ENCODE measurements at regions not wholly inside any gene's neighbourhood (a gene's known extent, or its start where the extent isn't known, plus 50 kb on each side); places are given as distances from the start of the nearest gene placed in this dataset.

DNA sequence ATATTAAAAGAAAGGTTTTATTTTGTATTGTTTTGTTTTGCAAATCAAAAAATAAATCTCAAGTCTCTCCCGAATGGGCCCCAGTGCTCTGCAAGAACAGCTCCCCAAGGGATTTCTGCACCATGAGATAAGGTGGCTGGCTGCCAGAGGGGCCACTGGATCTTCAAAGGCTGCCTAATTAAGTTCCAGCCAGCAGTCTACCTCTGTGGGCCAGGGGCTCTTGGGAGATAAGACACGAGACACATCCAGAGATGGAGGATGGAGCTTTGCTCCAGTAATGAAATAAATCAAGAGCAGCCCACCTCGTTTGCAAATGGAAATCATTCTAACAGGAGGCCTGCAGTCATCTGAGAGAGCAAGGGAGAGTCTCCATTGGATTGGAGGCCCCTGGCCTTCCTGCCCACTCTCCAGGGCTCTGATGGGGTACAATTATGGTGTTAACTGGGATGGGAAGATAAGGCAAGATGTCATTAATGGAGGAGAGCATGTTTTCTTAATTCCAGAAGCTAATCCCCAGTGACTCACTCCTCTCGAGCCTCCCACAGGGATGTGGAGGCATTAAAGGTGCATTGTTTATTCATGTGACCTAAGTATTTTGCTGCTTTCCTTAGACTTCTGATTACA, 155.2 kb upstream of the KAZN start:
- ATAC-seq (ENCODE audit: insufficient read depth, low FRiP score) (no peak), DNase-seq (no peak)
- Histone ChIP-seq H3K4me1 (ENCODE audit: control insufficient read depth in 5 of 5, insufficient read depth in 5 of 5, low read length in 5 of 5) (no peaks in the 10 kb centered on the region), H3K27ac (ENCODE audit: low read depth in 1 of 2, low read length in 1 of 2) (no peak overlapping the region), H3K4me3 (no peak overlapping the region), H3K9ac (ENCODE audit: insufficient read depth in 1 of 2, low read length in 2 of 2) (no peak overlapping the region), H3K36me3 (ENCODE audit: control insufficient read depth in 4 of 4, insufficient read depth in 4 of 4, low read length in 4 of 4) (no peaks in the 10 kb centered on the region), H3K27me3 (ENCODE audit: control insufficient read depth in 3 of 3, insufficient read depth in 3 of 3, low read length in 2 of 3) (no peaks in the 10 kb centered on the region), H3K9me3 (ENCODE audit: control insufficient read depth in 4 of 4, insufficient read depth in 3 of 4, low read length in 3 of 4) (no peaks in the 10 kb centered on the region)
- WGBS, 2 donors: 53 to 56% methylated on average over 4 of the region's 4 CpGs
- TF ChIP-seq, protein P1, sequence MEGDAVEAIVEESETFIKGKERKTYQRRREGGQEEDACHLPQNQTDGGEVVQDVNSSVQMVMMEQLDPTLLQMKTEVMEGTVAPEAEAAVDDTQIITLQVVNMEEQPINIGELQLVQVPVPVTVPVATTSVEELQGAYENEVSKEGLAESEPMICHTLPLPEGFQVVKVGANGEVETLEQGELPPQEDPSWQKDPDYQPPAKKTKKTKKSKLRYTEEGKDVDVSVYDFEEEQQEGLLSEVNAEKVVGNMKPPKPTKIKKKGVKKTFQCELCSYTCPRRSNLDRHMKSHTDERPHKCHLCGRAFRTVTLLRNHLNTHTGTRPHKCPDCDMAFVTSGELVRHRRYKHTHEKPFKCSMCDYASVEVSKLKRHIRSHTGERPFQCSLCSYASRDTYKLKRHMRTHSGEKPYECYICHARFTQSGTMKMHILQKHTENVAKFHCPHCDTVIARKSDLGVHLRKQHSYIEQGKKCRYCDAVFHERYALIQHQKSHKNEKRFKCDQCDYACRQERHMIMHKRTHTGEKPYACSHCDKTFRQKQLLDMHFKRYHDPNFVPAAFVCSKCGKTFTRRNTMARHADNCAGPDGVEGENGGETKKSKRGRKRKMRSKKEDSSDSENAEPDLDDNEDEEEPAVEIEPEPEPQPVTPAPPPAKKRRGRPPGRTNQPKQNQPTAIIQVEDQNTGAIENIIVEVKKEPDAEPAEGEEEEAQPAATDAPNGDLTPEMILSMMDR (IDR thresholded peaks at IDR 0.05; ENCODE audit: control extremely low read depth, extremely low read depth): no peak

DNA sequence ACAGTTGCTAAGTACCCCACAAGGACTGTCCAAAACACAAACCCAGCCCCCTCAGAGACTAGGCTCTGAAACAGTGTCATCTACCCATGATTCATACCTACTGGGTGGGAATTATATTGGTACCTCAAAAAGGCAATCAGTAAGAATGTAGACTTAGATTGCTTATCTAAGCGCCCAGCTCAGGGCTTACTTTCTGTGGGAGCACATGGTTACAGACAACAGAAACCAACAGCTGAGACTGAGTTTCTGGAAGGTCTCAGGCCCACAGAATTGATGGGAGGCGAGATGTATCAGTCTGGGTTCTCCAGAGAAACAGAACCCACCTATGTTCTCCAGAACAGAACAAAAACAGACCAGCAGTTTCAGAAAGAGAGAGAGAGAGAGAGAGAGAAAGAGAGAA, 147.3 kb upstream of the KAZN start:
- H3K9me3 ChIP-seq (ENCODE audit: control insufficient read depth in 4 of 4, insufficient read depth in 3 of 4, low read length in 3 of 4): peaks cover 0 to 2% (median 0%) of the 10 kb centered on the region in 4 donors
- H3K4me1 ChIP-seq (ENCODE audit: control insufficient read depth in 5 of 5, insufficient read depth in 5 of 5, low read length in 5 of 5): no peaks in the 10 kb centered on the region
- no peak overlapping the region for H3K9ac ChIP-seq (ENCODE audit: insufficient read depth in 1 of 2, low read length in 2 of 2)
- H3K4me3 ChIP-seq: no peak overlapping the region
- no peak overlapping the region for H3K27ac ChIP-seq (ENCODE audit: low read depth in 1 of 2, low read length in 1 of 2)
- TF ChIP-seq, protein P1 (IDR thresholded peaks at IDR 0.05; ENCODE audit: control extremely low read depth, extremely low read depth): no peak
- DNase-seq (no peak), ATAC-seq (ENCODE audit: insufficient read depth, low FRiP score) (no peak)
- H3K27me3 ChIP-seq (ENCODE audit: control insufficient read depth in 3 of 3, insufficient read depth in 3 of 3, low read length in 2 of 3): no peaks in the 10 kb centered on the region
- 66 to 94% methylated on average over 2 of the region's 2 CpGs for WGBS, 2 donors
- no peaks in the 10 kb centered on the region for H3K36me3 ChIP-seq (ENCODE audit: control insufficient read depth in 4 of 4, insufficient read depth in 4 of 4, low read length in 4 of 4)

DNA sequence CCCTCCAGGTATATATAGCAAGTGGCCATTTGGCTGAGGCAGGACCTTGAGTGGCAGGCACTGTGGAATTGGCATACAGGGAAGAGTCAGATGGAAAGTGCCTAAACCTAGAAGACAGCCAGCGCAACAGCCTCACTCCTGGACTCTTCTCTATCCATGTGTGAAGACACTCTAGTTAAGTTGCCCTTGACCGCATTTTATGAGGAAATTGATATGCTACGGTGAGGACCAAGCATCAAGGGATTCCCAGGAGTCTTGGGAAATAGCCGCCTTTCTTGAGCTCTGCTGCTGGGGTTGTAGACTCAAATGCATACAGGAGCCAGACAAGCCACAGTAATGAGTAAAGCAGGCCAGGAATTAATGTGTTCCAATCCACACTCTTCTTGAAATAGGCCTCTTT, 145.9 kb upstream of the KAZN start:
- no peak overlapping the region for H3K4me3 ChIP-seq
- TF ChIP-seq, protein P1 (IDR thresholded peaks at IDR 0.05; ENCODE audit: control extremely low read depth, extremely low read depth): no peak
- no peaks in the 10 kb centered on the region for H3K36me3 ChIP-seq (ENCODE audit: control insufficient read depth in 4 of 4, insufficient read depth in 4 of 4, low read length in 4 of 4)
- H3K27ac ChIP-seq (ENCODE audit: low read depth in 1 of 2, low read length in 1 of 2): no peak overlapping the region
- no peaks in the 10 kb centered on the region for H3K27me3 ChIP-seq (ENCODE audit: control insufficient read depth in 3 of 3, insufficient read depth in 3 of 3, low read length in 2 of 3)
- WGBS, 2 donors: 94 to 97% methylated on average over 4 of the region's 4 CpGs
- H3K9me3 ChIP-seq (ENCODE audit: control insufficient read depth in 4 of 4, insufficient read depth in 3 of 4, low read length in 3 of 4): peaks cover 0 to 2% (median 0%) of the 10 kb centered on the region in 4 donors
- H3K4me1 ChIP-seq (ENCODE audit: control insufficient read depth in 5 of 5, insufficient read depth in 5 of 5, low read length in 5 of 5): no peaks in the 10 kb centered on the region
- no peak for ATAC-seq (ENCODE audit: insufficient read depth, low FRiP score)
- H3K9ac ChIP-seq (ENCODE audit: insufficient read depth in 1 of 2, low read length in 2 of 2): no peak overlapping the region
- no peak for DNase-seq

DNA sequence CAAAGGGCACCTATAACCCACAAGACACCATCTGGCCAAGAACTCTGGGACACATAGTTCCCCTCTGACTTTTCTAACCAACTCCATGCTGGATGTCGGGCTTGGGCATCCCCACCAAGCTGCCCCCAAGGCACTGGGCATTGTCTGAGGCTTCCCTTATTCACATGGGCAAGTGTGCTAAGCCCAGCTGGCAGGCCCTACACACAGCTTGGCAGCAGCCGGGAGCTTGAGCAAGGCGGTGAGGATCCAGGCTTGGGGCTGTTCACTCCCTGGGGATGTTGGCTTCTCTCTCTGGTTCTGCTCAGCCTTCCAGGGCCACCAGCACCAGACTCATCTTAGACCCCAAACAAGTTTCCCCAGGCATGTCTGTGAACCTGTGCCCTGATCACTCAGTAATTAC, 138.3 kb upstream of the KAZN start:
- H3K27ac ChIP-seq (ENCODE audit: low read depth in 1 of 2, low read length in 1 of 2): no peak overlapping the region
- H3K27me3 ChIP-seq (ENCODE audit: control insufficient read depth in 3 of 3, insufficient read depth in 3 of 3, low read length in 2 of 3): no peaks in the 10 kb centered on the region
- no peaks in the 10 kb centered on the region for H3K36me3 ChIP-seq (ENCODE audit: control insufficient read depth in 4 of 4, insufficient read depth in 4 of 4, low read length in 4 of 4)
- 83 to 93% methylated on average over 3 of the region's 3 CpGs for WGBS, 2 donors
- H3K4me3 ChIP-seq: no peak overlapping the region
- H3K4me1 ChIP-seq (ENCODE audit: control insufficient read depth in 5 of 5, insufficient read depth in 5 of 5, low read length in 5 of 5): peaks cover 0 to 5% (median 0%) of the 10 kb centered on the region in 5 donors
- TF ChIP-seq, protein P1 (IDR thresholded peaks at IDR 0.05; ENCODE audit: control extremely low read depth, extremely low read depth): no peak
- ATAC-seq (ENCODE audit: insufficient read depth, low FRiP score): no peak
- DNase-seq: no peak
- H3K9me3 ChIP-seq (ENCODE audit: control insufficient read depth in 4 of 4, insufficient read depth in 3 of 4, low read length in 3 of 4): no peaks in the 10 kb centered on the region
- H3K9ac ChIP-seq (ENCODE audit: insufficient read depth in 1 of 2, low read length in 2 of 2): no peak overlapping the region
